HEK293 (cell line): ENCODE measurements at regions not wholly inside any gene's neighbourhood (a gene's known extent, or its start where the extent isn't known, plus 50 kb on each side); places are given as distances from the start of the nearest gene placed in this dataset.

Source experiments
- CTCF ChIA-PET: fragments of 350-600 bp; formaldehyde crosslinking; extraction: SDS; loops from one replicate; lab custom pipeline; 2021; ENCODE audit warnings: antibody characterized with exemption; lab: Yijun Ruan, JAX
- POLR2A ChIA-PET: fragments of 300-600 bp; formaldehyde crosslinking; extraction: SDS; loops from one replicate; lab custom pipeline; 2020; ENCODE audit warnings: antibody characterized with exemption, inconsistent platforms; lab: Yijun Ruan, JAX
- H3K27ac ChIP-seq: fragments of 200-500 bp; sonication (Bioruptor generic); 2 replicates; pipeline ENCODE4 v1.5.1; 2014; ENCODE audit warnings: low read depth, low read length, control low read depth, inconsistent platforms; ENCODE audit errors: extremely low read depth
- H3K36me3 ChIP-seq, 2 experiments: fragments of 200-500 bp in 1 of 2; sonication (Bioruptor generic) in 1 of 2; 1 replicate in 1 of 2; 2 replicates in 1 of 2; pipeline ENCODE4 v1.5.1; 2014 to 2017; ENCODE audit warnings: inconsistent platforms in 2 of 2, low read length in 2 of 2; ENCODE audit not compliant: control insufficient read depth in 2 of 2, insufficient read depth in 1 of 2
- H3K4me1 ChIP-seq: fragments of 200-500 bp; sonication (Bioruptor generic); 2 replicates; pipeline ENCODE4 v1.5.1; 2014; ENCODE audit warnings: mild to moderate bottlenecking, low read length, inconsistent platforms; ENCODE audit not compliant: control insufficient read depth, insufficient read depth
- H3K4me3 ChIP-seq: 2 replicates; pipeline ENCODE4 v1.5.1; 2011; ENCODE audit warnings: low read depth, mild to moderate bottlenecking, control low read depth, low read length, moderate library complexity
- H3K9me3 ChIP-seq: fragments of 200-500 bp; sonication (Bioruptor generic); 2 replicates; pipeline ENCODE4 v1.5.1; 2014; ENCODE audit warnings: low read depth, low read length, inconsistent platforms; ENCODE audit not compliant: control insufficient read depth, insufficient read depth
- GLI4 ChIP-seq: fragments of 450-650 bp; formaldehyde crosslinking; IDR thresholded peaks from 2 replicates; pipeline ENCODE4 v1.5.1; 2016; ENCODE audit warnings: missing biosample characterization, missing genetic modification characterization
- KLF16 ChIP-seq: fragments of 450-650 bp; formaldehyde crosslinking; IDR thresholded peaks from 2 replicates; pipeline ENCODE4 v1.5.1; 2017; ENCODE audit warnings: missing biosample characterization, missing genetic modification characterization
- PRDM10 ChIP-seq: fragments of 450-650 bp; formaldehyde crosslinking; IDR thresholded peaks from 2 replicates; pipeline ENCODE4 v1.5.1; 2016; ENCODE audit warnings: missing biosample characterization, missing genetic modification characterization
- PRDM6 ChIP-seq: fragments of 450-650 bp; formaldehyde crosslinking; IDR thresholded peaks from 2 replicates; pipeline ENCODE4 v1.5.1; 2017; ENCODE audit warnings: missing biosample characterization, missing genetic modification characterization
- SP3 ChIP-seq: fragments of 450-650 bp; formaldehyde crosslinking; IDR thresholded peaks from 2 replicates; pipeline ENCODE4 v1.5.1; 2016; ENCODE audit warnings: missing biosample characterization, missing genetic modification characterization
- TCF7L2 ChIP-seq: IDR thresholded peaks from 2 replicates; pipeline ENCODE4 v1.6.1; 2011; ENCODE audit warnings: low read depth, mild to moderate bottlenecking, inconsistent platforms, low read length, moderate library complexity, borderline replicate concordance
- ZBTB44 ChIP-seq: fragments of 450-650 bp; IDR thresholded peaks from 2 replicates; pipeline ENCODE4 v1.5.1; 2018; ENCODE audit warnings: missing biosample characterization, mild to moderate bottlenecking, missing genetic modification characterization
- ZBTB49 ChIP-seq: fragments of 450-650 bp; formaldehyde crosslinking; IDR thresholded peaks from 2 replicates; pipeline ENCODE4 v1.5.1; 2016; ENCODE audit warnings: missing biosample characterization, missing genetic modification characterization, low read depth
- ZNF140 ChIP-seq: fragments of 450-650 bp; formaldehyde crosslinking; IDR thresholded peaks from 2 replicates; pipeline ENCODE4 v1.5.1; 2016; ENCODE audit warnings: missing biosample characterization, missing genetic modification characterization
- ZNF169 ChIP-seq: fragments of 450-650 bp; formaldehyde crosslinking; IDR thresholded peaks from 2 replicates; pipeline ENCODE4 v1.5.1; 2016; ENCODE audit warnings: missing biosample characterization, missing genetic modification characterization
- ZNF202 ChIP-seq: fragments of 450-650 bp; formaldehyde crosslinking; IDR thresholded peaks from 2 replicates; pipeline ENCODE4 v1.5.1; 2016; ENCODE audit warnings: missing biosample characterization, missing genetic modification characterization, borderline replicate concordance
- ZNF211 ChIP-seq: fragments of 450-650 bp; formaldehyde crosslinking; IDR thresholded peaks from 2 replicates; pipeline ENCODE4 v1.5.1; 2016; ENCODE audit warnings: low read depth, missing biosample characterization, missing genetic modification characterization
- ZNF239 ChIP-seq: fragments of 450-650 bp; formaldehyde crosslinking; IDR thresholded peaks from 2 replicates; pipeline ENCODE4 v1.5.1; 2016; ENCODE audit warnings: missing biosample characterization, missing genetic modification characterization
- ZNF24 ChIP-seq: fragments of 450-650 bp; formaldehyde crosslinking; IDR thresholded peaks from 2 replicates; pipeline ENCODE4 v1.5.1; 2016; ENCODE audit warnings: missing biosample characterization, missing genetic modification characterization
- ZNF248 ChIP-seq: fragments of 450-650 bp; formaldehyde crosslinking; IDR thresholded peaks from 2 replicates; pipeline ENCODE4 v1.5.1; 2017; ENCODE audit warnings: missing biosample characterization, missing genetic modification characterization
- ZNF292 ChIP-seq: fragments of 450-650 bp; formaldehyde crosslinking; IDR thresholded peaks from 2 replicates; pipeline ENCODE4 v1.5.1; 2016; ENCODE audit warnings: low read depth, missing biosample characterization, missing genetic modification characterization, borderline replicate concordance
- ZNF335 ChIP-seq: fragments of 450-650 bp; formaldehyde crosslinking; conservative IDR thresholded peaks from 2 replicates; pipeline ENCODE4 v1.5.1; 2016; ENCODE audit warnings: missing biosample characterization, missing genetic modification characterization
- ZNF391 ChIP-seq: fragments of 450-650 bp; formaldehyde crosslinking; IDR thresholded peaks from 2 replicates; pipeline ENCODE4 v1.5.1; 2016; ENCODE audit warnings: low read depth, missing biosample characterization, missing genetic modification characterization, borderline replicate concordance
- ZNF48 ChIP-seq: fragments of 450-650 bp; formaldehyde crosslinking; IDR thresholded peaks from 2 replicates; pipeline ENCODE4 v1.5.1; 2016; ENCODE audit warnings: missing biosample characterization, missing genetic modification characterization
- ZNF521 ChIP-seq: fragments of 450-650 bp; formaldehyde crosslinking; IDR thresholded peaks from 2 replicates; pipeline ENCODE4 v1.5.1; 2017; ENCODE audit warnings: missing biosample characterization, mild to moderate bottlenecking, missing genetic modification characterization
- ZNF530 ChIP-seq: fragments of 450-650 bp; formaldehyde crosslinking; IDR thresholded peaks from 2 replicates; pipeline ENCODE4 v1.5.1; 2016; ENCODE audit warnings: low read depth, missing biosample characterization, missing genetic modification characterization
- ZNF585B ChIP-seq: fragments of 450-650 bp; formaldehyde crosslinking; IDR thresholded peaks from 2 replicates; pipeline ENCODE4 v1.5.1; 2016; ENCODE audit warnings: missing biosample characterization, missing genetic modification characterization
- ZNF777 ChIP-seq: fragments of 450-650 bp; formaldehyde crosslinking; IDR thresholded peaks from 2 replicates; pipeline ENCODE4 v1.5.1; 2017; ENCODE audit warnings: missing biosample characterization, missing genetic modification characterization, borderline replicate concordance
- TF ChIP-seq, protein P1 (sequence below): IDR thresholded peaks from 2 replicates; pipeline ENCODE4 v1.6.1; 2011; ENCODE audit warnings: mild to moderate bottlenecking, low read depth, low read length, borderline replicate concordance

DNA sequence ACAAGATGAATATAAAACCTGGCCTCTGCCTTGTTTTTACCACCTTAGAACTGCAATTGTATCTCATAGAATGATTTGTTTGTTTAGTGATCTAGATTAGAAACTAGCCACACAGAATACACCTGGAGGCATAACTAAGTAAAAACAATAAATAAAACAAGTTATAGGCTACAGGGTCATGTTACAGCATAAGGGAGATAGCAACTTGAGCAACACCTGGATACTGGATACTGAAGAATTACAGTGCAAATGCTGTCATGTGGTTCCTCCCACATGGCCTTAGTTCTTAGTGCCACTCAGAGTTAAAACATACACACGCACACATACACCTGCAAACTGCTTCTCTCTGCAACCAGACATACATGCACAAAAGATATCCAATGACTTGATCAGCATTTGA lies 563.4 kb upstream of the DPPA4 start (continued):
- TF ChIP-seq PRDM10: no peak
- no peak for TF ChIP-seq ZNF140
- TF ChIP-seq ZNF530 (tag by site-specific recombination): no peak
- no peak for TF ChIP-seq ZNF202
- TF ChIP-seq ZNF585B (tag by site-specific recombination): no peak
- no peak for TF ChIP-seq ZNF169
- TF ChIP-seq ZBTB44 (tag by site-specific recombination): no peak
- no peak for TF ChIP-seq TCF7L2

DNA sequence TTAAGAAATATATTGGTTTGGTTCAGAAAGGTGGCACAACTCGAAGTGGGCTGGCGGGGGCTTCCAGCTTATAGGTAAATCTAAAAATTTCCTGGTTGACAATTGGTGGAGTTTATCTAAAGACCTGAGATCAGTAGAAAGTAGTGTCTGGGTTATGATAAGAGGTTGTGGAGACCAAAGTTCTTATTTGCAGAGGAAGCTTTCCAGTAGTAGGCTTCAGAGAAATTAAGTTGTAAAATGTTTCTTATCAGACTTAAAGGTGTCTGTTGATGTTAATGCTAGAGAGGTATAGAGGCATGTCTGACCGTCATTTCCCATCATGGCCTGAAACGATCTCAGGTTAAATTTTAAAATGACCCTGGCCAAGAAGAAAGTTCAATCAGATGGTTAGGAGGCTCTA lies 565.2 kb upstream of the DPPA4 start:
- no peak for TF ChIP-seq ZNF292 (tag by site-specific recombination)
- no peak for TF ChIP-seq ZNF48 (tag by site-specific recombination)
- no peak for TF ChIP-seq ZNF391 (tag by site-specific recombination)
- TF ChIP-seq ZBTB49 (tag by site-specific recombination): no peak
- TF ChIP-seq GLI4: no peak
- TF ChIP-seq PRDM6 (tag by site-specific recombination): no peak
- TF ChIP-seq ZNF24: no peak
- TF ChIP-seq ZNF521 (tag by site-specific recombination): no peak
- TF ChIP-seq ZNF248 (tag by site-specific recombination): no peak
- TF ChIP-seq KLF16 (tag by site-specific recombination): no peak
- no peak for TF ChIP-seq ZNF239 (tag by site-specific recombination)
- TF ChIP-seq ZNF777 (tag by site-specific recombination): no peak
- TF ChIP-seq SP3 (tag by site-specific recombination): no peak
- TF ChIP-seq, protein P1, sequence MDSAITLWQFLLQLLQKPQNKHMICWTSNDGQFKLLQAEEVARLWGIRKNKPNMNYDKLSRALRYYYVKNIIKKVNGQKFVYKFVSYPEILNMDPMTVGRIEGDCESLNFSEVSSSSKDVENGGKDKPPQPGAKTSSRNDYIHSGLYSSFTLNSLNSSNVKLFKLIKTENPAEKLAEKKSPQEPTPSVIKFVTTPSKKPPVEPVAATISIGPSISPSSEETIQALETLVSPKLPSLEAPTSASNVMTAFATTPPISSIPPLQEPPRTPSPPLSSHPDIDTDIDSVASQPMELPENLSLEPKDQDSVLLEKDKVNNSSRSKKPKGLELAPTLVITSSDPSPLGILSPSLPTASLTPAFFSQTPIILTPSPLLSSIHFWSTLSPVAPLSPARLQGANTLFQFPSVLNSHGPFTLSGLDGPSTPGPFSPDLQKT: no peak
- TF ChIP-seq ZNF335 (tag by site-specific recombination): no peak
- no peak for TF ChIP-seq ZNF211
- H3K4me1 ChIP-seq: no peaks in the 10 kb centered on the region
- no peak overlapping the region for H3K27ac ChIP-seq
- H3K4me3 ChIP-seq: no peak overlapping the region
- CTCF ChIA-PET: no interaction called here
- no peaks in the 10 kb centered on the region for H3K9me3 ChIP-seq
- H3K36me3 ChIP-seq: no peaks in the 10 kb centered on the region
- POLR2A ChIA-PET: no interaction called here
